SK-N-SH treated with all-trans-retinoic acid at 6 μM for 48 hours (cell line): ENCODE measurements at regions not wholly inside any gene's neighbourhood (a gene's known extent, or its start where the extent isn't known, plus 50 kb on each side); places are given as distances from the start of the nearest gene placed in this dataset.

Experiments
- ATAC-seq: fragments of 200-7000 bp; cut with Tn5 transposase; 3 replicates; pipeline ENCODE4 v1.9.1; 2020; ENCODE audit warnings: mild to moderate bottlenecking, moderate library complexity
- ARNTL ChIP-seq: fragments of 450-650 bp; formaldehyde crosslinking; IDR thresholded peaks from 2 replicates; pipeline ENCODE4 v1.5.0; 2020; ENCODE audit warnings: low read depth, mild to moderate bottlenecking, moderate library complexity, borderline replicate concordance
- ESRRG ChIP-seq: fragments of 250-450 bp; sonication (Bioruptor Pico); IDR thresholded peaks from 2 replicates; pipeline ENCODE4 v1.6.1; 2021; ENCODE audit warnings: mild to moderate bottlenecking
- GLIS3 ChIP-seq: fragments of 250-450 bp; sonication (Bioruptor Pico); IDR thresholded peaks from 2 replicates; pipeline ENCODE4 v1.5.0; 2020; ENCODE audit warnings: mild to moderate bottlenecking, moderate library complexity
- ISL1 ChIP-seq: fragments of 250-450 bp; sonication (Bioruptor Pico); IDR thresholded peaks from 2 replicates; pipeline ENCODE4 v2.1.2; 2022; ENCODE audit warnings: mild to moderate bottlenecking, moderate library complexity
- OSR1 ChIP-seq: fragments of 250-450 bp; sonication (Bioruptor Pico); IDR thresholded peaks from 2 replicates; pipeline ENCODE4 v1.8.0; 2022; ENCODE audit warnings: moderate library complexity, mild to moderate bottlenecking, inconsistent platforms
- POU6F1 ChIP-seq: fragments of 250-450 bp; sonication (Bioruptor Pico); IDR thresholded peaks from 2 replicates; pipeline ENCODE4 v1.8.0; 2021; ENCODE audit warnings: low read depth, mild to moderate bottlenecking, moderate library complexity, borderline replicate concordance
- PPARA ChIP-seq: fragments of 250-450 bp; sonication (Bioruptor Pico); IDR thresholded peaks from 2 replicates; pipeline ENCODE4 v1.5.0; 2020; ENCODE audit warnings: mild to moderate bottlenecking, borderline replicate concordance
- RARB ChIP-seq: fragments of 250-450 bp; sonication (Bioruptor Pico); IDR thresholded peaks from 2 replicates; pipeline ENCODE4 v1.8.0; 2021; ENCODE audit warnings: mild to moderate bottlenecking, moderate library complexity
- SNAI2 ChIP-seq: fragments of 250-450 bp; sonication (Bioruptor Pico); IDR thresholded peaks from 2 replicates; pipeline ENCODE4 v1.5.0; 2020; ENCODE audit warnings: mild to moderate bottlenecking, moderate library complexity
- TCF4 ChIP-seq: fragments of 250-450 bp; sonication (Bioruptor Pico); IDR thresholded peaks from 2 replicates; pipeline ENCODE4 v1.8.0; 2021; ENCODE audit warnings: mild to moderate bottlenecking, moderate library complexity, borderline replicate concordance
- TOX ChIP-seq: fragments of 250-450 bp; sonication (Bioruptor Pico); IDR thresholded peaks from 2 replicates; pipeline ENCODE4 v1.8.0; 2021; ENCODE audit warnings: mild to moderate bottlenecking, moderate library complexity, borderline replicate concordance
- TSHZ2 ChIP-seq: fragments of 250-450 bp; sonication (Bioruptor Pico); IDR thresholded peaks from 2 replicates; pipeline ENCODE4 v1.5.0; 2020; ENCODE audit warnings: mild to moderate bottlenecking, moderate library complexity
- ZC3H10 ChIP-seq: fragments of 250-450 bp; sonication (Bioruptor Pico); IDR thresholded peaks from 2 replicates; pipeline ENCODE4 v1.5.1; 2021; ENCODE audit warnings: mild to moderate bottlenecking, moderate library complexity
- ZFP3 ChIP-seq: fragments of 250-450 bp; sonication (Bioruptor Pico); IDR thresholded peaks from 2 replicates; pipeline ENCODE4 v1.5.0; 2020; ENCODE audit warnings: mild to moderate bottlenecking, moderate library complexity
- ZFP30 ChIP-seq: fragments of 450-650 bp; formaldehyde crosslinking; IDR thresholded peaks from 2 replicates; pipeline ENCODE4 v1.5.0; 2022; ENCODE audit warnings: mild to moderate bottlenecking, moderate library complexity
- ZNF565 ChIP-seq: fragments of 450-650 bp; formaldehyde crosslinking; conservative IDR thresholded peaks from 2 replicates; pipeline ENCODE4 v1.5.0; 2020; ENCODE audit warnings: low read depth, mild to moderate bottlenecking, moderate library complexity
- ZNF70 ChIP-seq: fragments of 450-650 bp; formaldehyde crosslinking; IDR thresholded peaks from 2 replicates; pipeline ENCODE4 v1.5.0; 2020; ENCODE audit warnings: mild to moderate bottlenecking, moderate library complexity
- ZNF8 ChIP-seq: fragments of 450-650 bp; formaldehyde crosslinking; IDR thresholded peaks from 2 replicates; pipeline ENCODE4 v1.5.0; 2020; ENCODE audit warnings: mild to moderate bottlenecking, moderate library complexity
- TF ChIP-seq, protein P1 (sequence below): fragments of 250-450 bp; sonication (Bioruptor Pico); IDR thresholded peaks from 2 replicates; pipeline ENCODE4 v1.8.0; 2020; ENCODE audit warnings: mild to moderate bottlenecking, moderate library complexity, borderline replicate concordance
- TF ChIP-seq, protein P2 (sequence below): fragments of 250-450 bp; sonication (Bioruptor Pico); IDR thresholded peaks from 2 replicates; pipeline ENCODE4 v1.5.1; 2020; ENCODE audit warnings: low read depth, mild to moderate bottlenecking, moderate library complexity

DNA sequence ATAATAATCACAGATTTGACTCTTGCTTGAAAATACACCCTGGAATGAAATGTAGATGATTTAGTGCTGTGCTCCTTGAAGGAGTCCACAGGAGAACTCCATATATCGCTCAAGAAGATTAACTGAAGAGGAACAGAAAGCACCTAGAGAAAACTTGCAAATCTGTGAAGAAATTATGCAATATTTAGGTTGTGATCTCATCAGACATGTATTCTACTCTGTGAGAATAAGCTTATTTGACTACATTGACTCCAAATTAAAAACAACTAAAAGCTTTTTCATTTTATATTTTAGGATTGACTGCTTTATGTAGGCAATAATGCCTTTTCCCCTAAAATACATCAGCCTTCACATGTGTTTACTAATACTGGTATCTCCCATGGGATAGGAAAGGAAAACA is 906.6 kb upstream of the LRATD1 start:
- ATAC-seq, result no peak
- no peak for TF ChIP-seq PPARA

DNA sequence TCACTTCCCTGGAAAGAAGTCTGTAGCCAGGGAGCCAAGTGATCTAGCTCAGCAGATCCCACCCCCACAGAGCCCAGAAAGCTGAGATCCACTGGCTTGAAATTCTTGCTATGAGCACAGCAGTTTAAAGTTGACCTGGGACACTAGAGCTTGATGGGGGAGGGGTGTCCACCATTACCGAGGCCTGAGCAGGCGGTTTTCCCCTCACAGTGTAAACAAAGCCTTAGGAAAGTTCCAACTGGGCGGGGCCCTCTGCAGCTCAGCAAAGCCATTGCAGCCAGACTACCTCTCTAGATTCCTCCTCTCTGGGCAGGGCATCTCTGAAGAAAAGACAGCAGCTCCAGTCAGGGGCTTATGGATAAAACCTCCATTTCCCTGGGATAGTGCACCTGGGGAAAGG is 887.2 kb upstream of the LRATD1 start:
- ATAC-seq, result no peak

DNA sequence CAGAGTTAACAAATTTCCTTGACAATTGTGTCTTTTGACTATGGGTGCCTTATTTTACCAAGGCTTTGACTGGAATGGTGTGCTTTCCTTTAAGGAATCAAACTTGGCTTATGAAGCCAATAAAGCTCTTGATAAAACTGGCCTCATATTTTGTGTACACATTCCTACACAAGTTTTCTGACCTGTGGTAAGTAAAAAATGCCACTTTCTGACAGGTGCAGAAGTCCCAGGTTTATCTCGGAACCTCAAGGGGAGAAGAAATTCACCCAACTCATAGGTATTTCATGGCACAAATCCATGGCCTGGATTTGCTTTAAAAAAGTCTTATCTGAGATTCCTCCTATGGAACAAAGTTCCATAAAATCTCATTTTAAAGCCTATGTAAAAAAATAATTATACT is 880.6 kb upstream of the LRATD1 start:
- ATAC-seq, result no peak
- TF ChIP-seq TOX (CRISPR knock-in tag) (no peak), ZC3H10 (no peak), ISL1 (CRISPR knock-in tag) (no peak), ZFP3 (no peak), ZNF565 (CRISPR knock-in tag) (no peak), ZNF70 (no peak)
- TF ChIP-seq, protein P1, sequence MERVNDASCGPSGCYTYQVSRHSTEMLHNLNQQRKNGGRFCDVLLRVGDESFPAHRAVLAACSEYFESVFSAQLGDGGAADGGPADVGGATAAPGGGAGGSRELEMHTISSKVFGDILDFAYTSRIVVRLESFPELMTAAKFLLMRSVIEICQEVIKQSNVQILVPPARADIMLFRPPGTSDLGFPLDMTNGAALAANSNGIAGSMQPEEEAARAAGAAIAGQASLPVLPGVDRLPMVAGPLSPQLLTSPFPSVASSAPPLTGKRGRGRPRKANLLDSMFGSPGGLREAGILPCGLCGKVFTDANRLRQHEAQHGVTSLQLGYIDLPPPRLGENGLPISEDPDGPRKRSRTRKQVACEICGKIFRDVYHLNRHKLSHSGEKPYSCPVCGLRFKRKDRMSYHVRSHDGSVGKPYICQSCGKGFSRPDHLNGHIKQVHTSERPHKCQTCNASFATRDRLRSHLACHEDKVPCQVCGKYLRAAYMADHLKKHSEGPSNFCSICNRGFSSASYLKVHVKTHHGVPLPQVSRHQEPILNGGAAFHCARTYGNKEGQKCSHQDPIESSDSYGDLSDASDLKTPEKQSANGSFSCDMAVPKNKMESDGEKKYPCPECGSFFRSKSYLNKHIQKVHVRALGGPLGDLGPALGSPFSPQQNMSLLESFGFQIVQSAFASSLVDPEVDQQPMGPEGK (CRISPR knock-in tag), result no peak
- TF ChIP-seq, all 23 proteins: peak for 0

More for the DNA sequence above, 887.2 kb upstream of the LRATD1 start:
- TF ChIP-seq SNAI2 (CRISPR knock-in tag) (no peak), ARNTL (no peak), ESRRG (CRISPR knock-in tag) (no peak), TCF4 (CRISPR knock-in tag) (no peak), ZFP30 (CRISPR knock-in tag) (no peak), POU6F1 (no peak), ZFP3 (no peak), ZC3H10 (no peak)

DNA sequence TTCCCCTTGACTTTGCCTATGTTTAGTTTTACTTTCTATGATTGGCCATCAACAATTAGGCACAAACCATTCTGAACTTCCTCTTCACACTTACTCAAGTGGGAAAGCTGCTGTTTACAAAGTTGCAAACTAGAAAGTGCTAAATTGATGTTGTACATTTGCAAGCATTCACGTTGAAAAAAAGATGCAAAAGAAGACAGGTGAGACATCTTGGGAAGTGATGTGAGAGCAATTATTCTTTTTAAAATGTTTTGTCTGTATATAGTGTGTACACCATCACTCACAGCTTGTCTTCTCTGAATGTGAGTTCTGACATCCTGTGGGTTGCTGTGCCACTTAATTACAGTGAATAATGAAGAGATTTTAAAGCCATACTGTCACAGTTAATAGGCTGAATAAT is 874.1 kb upstream of the LRATD1 start:
- ATAC-seq, result no peak
- TF ChIP-seq, protein P2, sequence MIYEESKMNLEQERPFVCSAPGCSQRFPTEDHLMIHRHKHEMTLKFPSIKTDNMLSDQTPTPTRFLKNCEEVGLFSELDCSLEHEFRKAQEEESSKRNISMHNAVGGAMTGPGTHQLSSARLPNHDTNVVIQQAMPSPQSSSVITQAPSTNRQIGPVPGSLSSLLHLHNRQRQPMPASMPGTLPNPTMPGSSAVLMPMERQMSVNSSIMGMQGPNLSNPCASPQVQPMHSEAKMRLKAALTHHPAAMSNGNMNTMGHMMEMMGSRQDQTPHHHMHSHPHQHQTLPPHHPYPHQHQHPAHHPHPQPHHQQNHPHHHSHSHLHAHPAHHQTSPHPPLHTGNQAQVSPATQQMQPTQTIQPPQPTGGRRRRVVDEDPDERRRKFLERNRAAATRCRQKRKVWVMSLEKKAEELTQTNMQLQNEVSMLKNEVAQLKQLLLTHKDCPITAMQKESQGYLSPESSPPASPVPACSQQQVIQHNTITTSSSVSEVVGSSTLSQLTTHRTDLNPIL, result no peak
- TF ChIP-seq PPARA, result no peak
- TF ChIP-seq ISL1 (CRISPR knock-in tag), result no peak
- no peak for TF ChIP-seq GLIS3
- TF ChIP-seq ZC3H10, result no peak
- no peak for TF ChIP-seq TCF4 (CRISPR knock-in tag)
- TF ChIP-seq TSHZ2 (CRISPR knock-in tag), result no peak

DNA sequence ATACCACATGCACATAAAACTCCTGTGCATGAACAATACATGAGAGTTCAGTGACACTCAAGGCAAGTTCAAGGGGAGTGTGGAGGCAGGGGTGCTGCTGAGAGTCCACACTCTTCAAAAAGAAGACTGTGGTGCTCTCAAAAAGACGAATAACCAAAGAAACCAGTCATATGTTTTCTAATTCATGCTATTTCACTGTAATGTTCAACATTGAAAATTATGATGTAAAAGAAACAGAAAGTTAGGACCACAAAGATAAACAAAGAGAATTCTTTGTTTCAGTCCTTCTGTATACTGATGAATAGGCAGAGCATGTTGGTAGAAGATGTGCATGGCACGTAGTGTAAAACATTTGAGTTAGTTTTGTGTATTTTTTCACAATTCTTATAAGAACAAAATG is 864.2 kb upstream of the LRATD1 start:
- no peak for ATAC-seq
- no peak for TF ChIP-seq GLIS3
- TF ChIP-seq ZNF8, result no peak
- TF ChIP-seq RARB (CRISPR knock-in tag), result no peak

- no peak for ATAC-seq
- TF ChIP-seq TOX (CRISPR knock-in tag), result no peak
- TF ChIP-seq TSHZ2 (CRISPR knock-in tag), result no peak
- TF ChIP-seq ZFP30 (CRISPR knock-in tag), result no peak
- TF ChIP-seq GLIS3, result no peak
- no peak for TF ChIP-seq OSR1
- no peak for TF ChIP-seq ESRRG (CRISPR knock-in tag)
- TF ChIP-seq POU6F1, result no peak
- TF ChIP-seq, protein P1 (CRISPR knock-in tag), result no peak
These were observed 862.2 kb upstream of the LRATD1 start for GRCh38 chr2:13770279-13770678.
